B cell (primary cell): ENCODE measurements at regions not wholly inside any gene's neighbourhood (a gene's known extent, or its start where the extent isn't known, plus 50 kb on each side); places are given as distances from the start of the nearest gene placed in this dataset.

Experiments used
- ATAC-seq: fragments of 200-7000 bp; cut with Tn5 transposase; one replicate; pipeline ENCODE4 v1.10.0; 2021; ENCODE audit warnings: low read depth, mild to moderate bottlenecking, moderate number of reproducible peaks, moderate library complexity
- CTCF ChIA-PET: fragments of 350-600 bp; sonication (Branson Sonifier 250); formaldehyde crosslinking; loops from one replicate; lab custom pipeline; 2021; ENCODE audit warnings: antibody characterized with exemption, inconsistent platforms; lab: Charles Lee
- POLR2A ChIA-PET: fragments of 350-600 bp; sonication (Branson Sonifier 250); formaldehyde crosslinking; loops from one replicate; lab custom pipeline; 2021; ENCODE audit warnings: antibody characterized with exemption; lab: Charles Lee
- DNase-seq: peaks from one replicate; pipeline ENCODE4 v3.0.0; 2013
- H2AFZ ChIP-seq: 2 replicates; pipeline ENCODE4 v1.6.1; 2012; ENCODE audit warnings: mild to moderate bottlenecking, low read depth, low read length; ENCODE audit not compliant: insufficient read depth, poor library complexity, severe bottlenecking
- H3K27ac ChIP-seq, 2 donors: 1 replicate in 1 of 2; 2 replicates in 1 of 2; pipeline ENCODE4 v1.5.1; 2012 to 2013; ENCODE audit warnings: low read length in 2 of 2, mild to moderate bottlenecking in 2 of 2, moderate library complexity in 1 of 2
- H3K27me3 ChIP-seq, 4 experiments: fragments of 200-600 bp in 1 of 4; sonication (generic) in 1 of 4; replicated peaks in 1 of 4; 1 replicate in 2 of 4; 2 replicates in 2 of 4; pipeline versions ENCODE4 v1.6.1 to v1.7.0; 2013 to 2016; ENCODE audit warnings: low read length in 3 of 4, mild to moderate bottlenecking in 2 of 4, mixed read lengths in 1 of 4, moderate library complexity in 1 of 4; ENCODE audit not compliant: insufficient read depth in 4 of 4, control insufficient read depth in 3 of 4; ENCODE audit errors: control extremely low read depth in 1 of 4
- H3K36me3 ChIP-seq, 2 experiments: replicated peaks in 1 of 2; 1 replicate in 1 of 2; 2 replicates in 1 of 2; pipeline versions ENCODE4 v1.6.1 to v1.7.1; 2013; ENCODE audit warnings: low read length in 1 of 2; ENCODE audit not compliant: insufficient read depth in 2 of 2, control insufficient read depth in 1 of 2; ENCODE audit errors: control extremely low read depth in 1 of 2, extremely low read depth in 1 of 2
- H3K4me1 ChIP-seq, 2 donors: fragments of 200-600 bp in 1 of 2; sonication (generic) in 1 of 2; 1 replicate in 1 of 2; 2 replicates in 1 of 2; pipeline versions ENCODE4 v1.5.1 to v1.6.1; 2013 to 2017; ENCODE audit warnings: low read length in 2 of 2; ENCODE audit not compliant: control insufficient read depth in 2 of 2, insufficient read depth in 2 of 2
- H3K4me2 ChIP-seq: replicated peaks from 2 replicates; pipeline ENCODE3; 2012; ENCODE audit warnings: mild to moderate bottlenecking, low read depth, low read length; ENCODE audit not compliant: poor library complexity, severe bottlenecking
- H3K4me3 ChIP-seq, 5 experiments: fragments of 200-600 bp in 1 of 5; sonication (generic) in 1 of 5; 1 replicate in 3 of 5; 2 replicates in 2 of 5; pipeline versions ENCODE4 v1.5.1 to v1.7.0; 2011 to 2016; ENCODE audit warnings: low read length in 4 of 5, mild to moderate bottlenecking in 4 of 5, low read depth in 2 of 5, control low read depth in 1 of 5, moderate library complexity in 1 of 5; ENCODE audit not compliant: insufficient read depth in 1 of 5; ENCODE audit errors: control extremely low read depth in 1 of 5, extremely low read depth in 1 of 5
- H3K79me2 ChIP-seq: fragments of 200-600 bp; sonication (generic); one replicate; pipeline ENCODE4 v1.6.0; 2016; ENCODE audit warnings: low read length; ENCODE audit not compliant: control insufficient read depth, insufficient read depth
- H3K9ac ChIP-seq: fragments of 200-600 bp; sonication (generic); 2 replicates; pipeline ENCODE4 v1.6.1; 2017; ENCODE audit warnings: mild to moderate bottlenecking, low read length, moderate library complexity
- H3K9me3 ChIP-seq, 3 donors: one replicate each; pipeline versions ENCODE4 v1.6.1 to v1.7.1; 2013; ENCODE audit warnings: low read length in 2 of 3; ENCODE audit not compliant: control insufficient read depth in 2 of 3, insufficient read depth in 1 of 3; ENCODE audit errors: control extremely low read depth in 1 of 3
- H4K20me1 ChIP-seq: 2 replicates; pipeline ENCODE4 v1.6.0; 2012; ENCODE audit warnings: mild to moderate bottlenecking, low read length; ENCODE audit not compliant: insufficient read depth, control insufficient read depth, poor library complexity, severe bottlenecking
- H3K27ac Mint-ChIP-seq: one replicate; pipeline ENCODE4 v1.8.0; 2021; ENCODE audit warnings: mixed read lengths
- H3K27me3 Mint-ChIP-seq: one replicate; pipeline ENCODE4 v1.8.0; 2021; ENCODE audit warnings: mixed read lengths
- H3K4me1 Mint-ChIP-seq: one replicate; pipeline ENCODE4 v1.8.0; 2021; ENCODE audit warnings: mixed read lengths
- H3K4me3 Mint-ChIP-seq: one replicate; pipeline ENCODE4 v1.8.0; 2021; ENCODE audit warnings: mixed read lengths
- H3K9me3 Mint-ChIP-seq: one replicate; pipeline ENCODE4 v1.8.0; 2022; ENCODE audit warnings: mixed read lengths; ENCODE audit not compliant: insufficient read depth
- CTCF ChIP-seq: fragments of 200-600 bp; IDR thresholded peaks from one replicate; pipeline ENCODE4 v1.8.0; 2022; ENCODE audit warnings: antibody characterized with exemption, mild to moderate bottlenecking
- EZH2 ChIP-seq: IDR thresholded peaks from 2 replicates; pipeline ENCODE4 v1.6.1; 2012; ENCODE audit warnings: borderline replicate concordance, low read depth, mild to moderate bottlenecking, moderate library complexity, low read length; ENCODE audit not compliant: insufficient read depth, poor library complexity, severe bottlenecking
- WGBS: methylation state at CpG from one replicate; pipeline ENCODE4 v1.1.5; 2013; ENCODE audit warnings: missing lambda C conversion rate; ENCODE audit not compliant: insufficient coverage; 5-methylcytosine and 5-hydroxymethylcytosine counted together
- intact Hi-C: fragments of 100-400 bp; cut with micrococcal nuclease; formaldehyde crosslinking; loops from one replicate; pipeline ENCODE4 v1.10.0; 2022

- ATAC-seq (no peak), DNase-seq (no peak)
- Histone ChIP-seq H3K27me3 (no peaks in the 10 kb centered on the region), H2AFZ (no peak overlapping the region), H3K9me3 (no peaks in the 10 kb centered on the region), H3K4me2 (no peak overlapping the region), H3K36me3 (no peaks in the 10 kb centered on the region), H3K4me3 (no peak overlapping the region), H3K27ac (no peak overlapping the region), H3K79me2 (no peaks in the 10 kb centered on the region), H4K20me1 (no peaks in the 10 kb centered on the region), H3K9ac (no peak overlapping the region), H3K4me1 (no peaks in the 10 kb centered on the region)
- Mint-ChIP-seq H3K9me3 (no peaks in the 10 kb centered on the region), H3K4me1 (no peaks in the 10 kb centered on the region), H3K27ac (no peak overlapping the region), H3K4me3 (no peak overlapping the region), H3K27me3 (peaks cover 11% of the 10 kb centered on the region)
- intact Hi-C loops = no loop called here
- 67% methylated on average over 1 of the region's 2 CpGs for WGBS
- ChIA-PET CTCF (no interaction called here), POLR2A (no interaction called here)
- no peak for TF ChIP-seq CTCF
- TF ChIP-seq EZH2 = no peak
These were observed 60.0 kb downstream of the DMAC1 start for GRCh38 chr9:7739595-7739994.

- Histone ChIP-seq H3K4me2 (no peak overlapping the region), H3K36me3 (no peaks in the 10 kb centered on the region), H3K9me3 (no peaks in the 10 kb centered on the region), H2AFZ (no peak overlapping the region), H3K4me1 (no peaks in the 10 kb centered on the region), H3K79me2 (no peaks in the 10 kb centered on the region), H3K27me3 (no peaks in the 10 kb centered on the region), H4K20me1 (no peaks in the 10 kb centered on the region), H3K4me3 (no peak overlapping the region), H3K27ac (no peak overlapping the region), H3K9ac (no peak overlapping the region)
- H3K27ac Mint-ChIP-seq = no peak overlapping the region
- no peak overlapping the region for H3K4me3 Mint-ChIP-seq
- no peaks in the 10 kb centered on the region for H3K9me3 Mint-ChIP-seq
- peaks cover 4% of the 10 kb centered on the region for H3K27me3 Mint-ChIP-seq
- DNase-seq (no peak), ATAC-seq (no peak)
- POLR2A ChIA-PET = no interaction called here
- CTCF ChIA-PET = no interaction called here
- no CpG with 5 or more reads among the region's 2 CpGs for WGBS
- H3K4me1 Mint-ChIP-seq = no peaks in the 10 kb centered on the region
- intact Hi-C loops = no loop called here
- TF ChIP-seq CTCF (no peak), EZH2 (no peak)
These were observed 64.3 kb downstream of the DMAC1 start for GRCh38 chr9:7735311-7735710.
